ENCODE measurements at regions not wholly inside any gene's neighbourhood (a gene's known extent, or its start where the extent isn't known, plus 50 kb on each side); places are given as distances from the start of the nearest gene placed in this dataset.

GRCh38 chr6:99030915-99031314 lies 83.2 kb upstream of the FBXL4 start:
- H3K27me3 ChIP-seq = no peaks in the 10 kb centered on the region
- no peak for DNase-seq
- H3K9me3 ChIP-seq = peaks cover 0 to 6% (median 0%) of the 10 kb centered on the region in 3 donors
- no peaks in the 10 kb centered on the region for H3K36me3 ChIP-seq
- TF ChIP-seq CTCF (IDR thresholded peaks at IDR 0.05) = no peak
- H3K27ac ChIP-seq = no peak overlapping the region
- H3K4me1 ChIP-seq = no peaks in the 10 kb centered on the region
- no peak overlapping the region for H3K4me3 ChIP-seq
- intact Hi-C loops (cut with DNase I; ENCODE audit: low total_unique reads) = no loop called here

DNA sequence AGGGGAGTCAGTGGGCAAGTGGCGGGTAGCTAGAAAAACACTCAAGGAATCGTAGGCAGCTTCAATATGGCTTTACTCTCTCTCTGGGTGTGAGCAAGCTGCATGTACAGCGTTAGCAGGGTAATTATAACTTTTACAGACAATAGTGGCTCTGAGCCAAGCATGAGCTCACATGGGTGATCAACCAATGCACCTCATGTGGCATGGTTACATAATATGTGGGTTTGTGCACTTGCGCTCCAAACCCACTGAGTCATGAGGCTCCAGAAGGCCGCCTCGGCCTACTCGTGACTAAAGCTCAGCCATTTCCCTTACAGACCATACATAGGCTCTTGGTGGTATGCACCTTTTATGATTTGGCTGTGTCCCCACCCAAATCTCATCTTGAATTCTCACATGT lies 78.4 kb upstream of the FBXL4 start:
- Histone ChIP-seq H3K27me3 (no peaks in the 10 kb centered on the region), H3K36me3 (no peaks in the 10 kb centered on the region), H3K27ac (no peak overlapping the region), H3K4me3 (no peak overlapping the region), H3K4me1 (no peaks in the 10 kb centered on the region), H3K9me3 (peaks cover 0 to 10% (median 0%) of the 10 kb centered on the region in 3 donors)
- no peak for TF ChIP-seq CTCF (IDR thresholded peaks at IDR 0.05)
- intact Hi-C loops (cut with DNase I; ENCODE audit: low total_unique reads) = no loop called here
- no peak for DNase-seq

- intact Hi-C loops (cut with DNase I; ENCODE audit: low total_unique reads) = no loop called here
- TF ChIP-seq CTCF (IDR thresholded peaks at IDR 0.05) = no peak
- Histone ChIP-seq H3K4me1 (no peaks in the 10 kb centered on the region), H3K27ac (no peak overlapping the region), H3K36me3 (no peaks in the 10 kb centered on the region), H3K4me3 (no peak overlapping the region), H3K27me3 (no peaks in the 10 kb centered on the region), H3K9me3 (peaks cover 0 to 10% (median 0%) of the 10 kb centered on the region in 3 donors)
- no peak for DNase-seq
Measured at GRCh38 chr6:99024089-99024488, 76.3 kb upstream of the FBXL4 start.

DNA sequence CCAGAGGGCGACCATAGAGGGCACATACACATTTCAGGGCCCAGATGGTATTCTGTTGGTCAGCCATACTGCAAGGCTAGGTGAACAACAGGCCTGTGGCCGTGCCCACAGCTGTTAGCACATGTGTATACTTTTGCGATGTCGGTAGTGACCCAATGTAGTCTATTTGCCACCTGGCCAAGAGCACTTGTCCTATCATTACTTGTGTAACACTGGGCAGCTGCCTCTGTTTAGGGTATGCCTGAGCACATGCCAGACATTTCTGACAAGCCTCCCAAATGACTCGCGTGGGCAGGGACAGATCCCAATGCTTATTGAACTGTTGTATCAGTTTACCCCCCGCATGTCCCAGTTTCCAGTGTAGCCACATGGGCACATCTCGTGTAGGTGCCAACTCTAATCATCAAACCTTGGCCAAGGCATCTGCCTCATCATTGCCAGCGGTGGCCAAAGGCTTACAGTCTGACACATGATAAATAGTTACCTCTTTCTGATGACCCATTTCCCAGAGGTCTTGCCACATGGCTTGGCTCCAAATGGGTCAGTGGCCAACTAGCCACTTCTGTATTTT lies 74.4 kb upstream of the FBXL4 start:
- TF ChIP-seq CTCF (IDR thresholded peaks at IDR 0.05) = no peak
- intact Hi-C loops (cut with DNase I; ENCODE audit: low total_unique reads) = no loop called here
- Histone ChIP-seq H3K27ac (no peak overlapping the region), H3K9me3 (peaks cover 0 to 10% (median 0%) of the 10 kb centered on the region in 3 donors), H3K4me3 (no peak overlapping the region), H3K27me3 (no peaks in the 10 kb centered on the region), H3K4me1 (no peaks in the 10 kb centered on the region), H3K36me3 (no peaks in the 10 kb centered on the region)
- no peak for DNase-seq

DNA sequence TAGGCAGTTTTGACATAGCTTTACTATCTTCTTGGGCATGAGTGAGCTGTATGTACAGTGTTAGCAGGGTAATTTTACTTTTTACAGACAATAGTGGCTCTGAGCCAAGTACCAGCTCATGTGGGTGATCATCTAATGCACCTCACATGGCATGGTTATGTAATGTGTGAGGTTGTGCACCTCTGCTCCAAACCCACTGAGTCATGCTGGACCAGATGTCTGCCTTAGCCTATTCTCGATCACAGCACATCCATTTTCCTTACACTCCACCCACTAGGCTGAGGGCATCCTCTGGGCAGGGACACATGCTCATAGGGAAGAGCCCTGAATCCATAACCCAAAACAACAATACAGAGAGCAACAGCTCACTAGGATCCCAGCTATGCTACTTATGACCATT lies 71.6 kb upstream of the FBXL4 start:
- no peak for TF ChIP-seq CTCF (IDR thresholded peaks at IDR 0.05)
- no peak for DNase-seq
- H3K27ac ChIP-seq = no peak overlapping the region
- H3K4me3 ChIP-seq = no peak overlapping the region
- no peaks in the 10 kb centered on the region for H3K4me1 ChIP-seq
- H3K27me3 ChIP-seq = no peaks in the 10 kb centered on the region
- H3K36me3 ChIP-seq = no peaks in the 10 kb centered on the region
- intact Hi-C loops (cut with DNase I; ENCODE audit: low total_unique reads) = no loop called here
- H3K9me3 ChIP-seq = no peaks in the 10 kb centered on the region

GRCh38 chr6:99017150-99017549 lies 69.4 kb upstream of the FBXL4 start:
- no peaks in the 10 kb centered on the region for H3K9me3 ChIP-seq
- no peaks in the 10 kb centered on the region for H3K4me1 ChIP-seq
- no peaks in the 10 kb centered on the region for H3K27me3 ChIP-seq
- DNase-seq = no peak
- no peak overlapping the region for H3K27ac ChIP-seq
- no peak overlapping the region for H3K4me3 ChIP-seq
- TF ChIP-seq CTCF (IDR thresholded peaks at IDR 0.05) = no peak
- intact Hi-C loops (cut with DNase I; ENCODE audit: low total_unique reads) = no loop called here
- no peaks in the 10 kb centered on the region for H3K36me3 ChIP-seq

All from tibial artery (tissue), 4 donors.